Hypothalamus (tissue), 51 donors: ENCODE measurements at regions not wholly inside any gene's neighbourhood (a gene's known extent, or its start where the extent isn't known, plus 50 kb on each side); places are given as distances from the start of the nearest gene placed in this dataset.
"Not testable (repeated sequence)": the region's sequence is repeated elsewhere in the genome, so short reads cannot be mapped to it uniquely, and the experiment has no call there.

Experiments used
- DNase-seq, 51 donors: peaks; one replicate each; lab custom pipeline; 2025; lab: John Stamatoyannopoulos, UW

DNA sequence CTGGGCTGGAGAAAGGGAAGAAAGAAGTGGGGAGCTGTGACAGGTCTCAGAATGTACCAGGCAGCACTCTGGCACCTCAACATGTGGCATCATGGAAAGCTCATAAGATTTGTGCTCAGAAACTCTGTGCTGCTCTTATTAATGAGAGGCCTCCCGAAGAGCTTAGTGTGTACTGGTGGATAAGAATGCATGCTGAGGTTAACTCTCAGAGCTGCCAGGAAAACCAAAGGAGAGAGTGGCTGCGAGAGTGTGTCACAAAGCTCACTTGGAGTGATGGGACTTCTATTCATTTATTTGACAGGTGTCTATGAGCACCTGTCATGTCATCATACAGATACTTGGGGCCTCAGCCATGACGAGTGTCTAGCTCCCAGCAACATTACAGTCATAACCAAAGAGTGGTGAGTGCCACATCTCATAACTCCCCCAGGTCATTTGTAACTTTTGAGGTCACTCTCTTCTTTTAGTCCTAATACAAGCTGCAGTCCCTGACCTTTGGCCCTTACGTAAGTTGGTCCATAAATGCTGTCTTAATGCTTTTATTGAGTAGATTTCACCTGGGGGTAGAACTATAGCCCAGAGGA is 131.9 kb downstream of the TRIM43 start:
- DNase-seq: not testable (repeated sequence)

GRCh38 chr2:95725191-95725590 is 133.4 kb downstream of the TRIM43 start:
- not testable (repeated sequence) for DNase-seq

- DNase-seq: not testable (repeated sequence)
Measured at GRCh38 chr2:95725677-95726076, 133.9 kb downstream of the TRIM43 start.

GRCh38 chr2:95727420-95727819 is 135.6 kb downstream of the TRIM43 start:
- DNase-seq: peak in 5 of 51 donors; percentile 1 to 19 (median 8)

GRCh38 chr2:95728878-95729596 is 137.2 kb downstream of the TRIM43 start:
- peak in 44 of 51 donors; percentile 2 to 87 (median 45) for DNase-seq

- DNase-seq: no peak
Measured at GRCh38 chr2:95729597-95729955, 137.8 kb downstream of the TRIM43 start.

GRCh38 chr2:95730813-95731212 is 139.0 kb downstream of the TRIM43 start:
- no peak for DNase-seq

DNA sequence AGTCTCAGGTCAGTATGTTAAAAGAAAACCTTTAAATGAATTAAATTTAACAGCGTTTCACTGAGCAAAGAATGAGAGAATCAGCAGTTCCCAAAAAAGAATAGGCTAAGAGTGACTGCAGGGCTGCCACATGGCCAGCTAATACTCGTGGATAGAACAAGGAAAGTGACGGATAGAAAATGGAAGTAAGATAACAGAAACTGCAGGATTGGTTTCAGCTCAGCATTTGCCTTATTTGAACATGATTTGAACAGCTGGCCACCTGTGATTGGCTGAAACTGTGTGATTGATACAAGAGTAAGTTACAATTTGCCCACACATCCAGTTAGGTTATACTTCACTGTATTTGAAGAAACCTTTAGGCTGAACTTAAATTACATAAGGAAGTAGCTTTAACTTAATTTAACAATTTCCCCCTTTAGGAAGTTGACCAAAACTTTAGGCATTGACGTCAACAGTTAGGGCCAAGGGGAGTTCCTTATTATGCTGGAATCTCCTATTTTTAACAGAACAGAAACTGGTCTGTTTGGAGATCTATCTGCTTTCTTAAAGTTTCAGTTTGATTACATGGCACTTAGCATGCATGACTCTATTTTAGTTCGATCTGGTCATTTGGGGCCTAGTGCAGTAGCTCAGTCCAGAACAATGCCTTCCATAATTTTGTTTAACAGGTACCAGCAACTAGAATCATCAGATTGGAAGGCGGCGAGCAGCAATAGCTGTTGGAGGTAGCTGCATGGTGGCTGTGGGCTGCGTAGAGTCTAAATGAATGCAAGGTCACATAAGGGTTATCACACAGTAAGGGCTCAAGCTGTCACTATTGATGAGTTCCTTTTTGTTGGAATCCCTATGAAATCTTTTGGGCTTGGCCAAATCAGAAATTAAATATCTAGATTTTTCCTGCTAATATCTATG is 143.4 kb downstream of the TRIM43 start:
- DNase-seq: no peak

DNA sequence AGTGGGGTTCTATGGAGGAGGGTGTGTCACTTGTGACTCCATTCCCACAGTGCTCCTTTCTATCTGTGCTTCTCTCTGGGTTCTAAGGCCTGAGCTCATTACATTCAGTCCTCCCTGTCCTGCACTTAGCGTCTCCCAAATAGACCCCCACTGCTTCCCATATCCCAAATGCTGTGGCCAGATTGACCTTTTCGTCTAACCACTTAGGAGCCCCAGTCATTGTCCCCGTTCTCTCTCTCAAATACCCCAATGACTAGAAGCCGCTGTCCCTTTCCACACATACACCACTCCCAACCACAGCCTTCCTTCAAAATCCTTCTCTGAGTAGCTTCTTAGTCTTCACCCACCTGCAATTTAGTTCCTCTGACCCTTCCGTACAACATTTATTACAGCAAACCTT is 146.5 kb downstream of the TRIM43 start:
- no peak for DNase-seq

GRCh38 chr2:95752126-95752525 is 160.3 kb downstream of the TRIM43 start:
- not testable (repeated sequence) for DNase-seq

DNA sequence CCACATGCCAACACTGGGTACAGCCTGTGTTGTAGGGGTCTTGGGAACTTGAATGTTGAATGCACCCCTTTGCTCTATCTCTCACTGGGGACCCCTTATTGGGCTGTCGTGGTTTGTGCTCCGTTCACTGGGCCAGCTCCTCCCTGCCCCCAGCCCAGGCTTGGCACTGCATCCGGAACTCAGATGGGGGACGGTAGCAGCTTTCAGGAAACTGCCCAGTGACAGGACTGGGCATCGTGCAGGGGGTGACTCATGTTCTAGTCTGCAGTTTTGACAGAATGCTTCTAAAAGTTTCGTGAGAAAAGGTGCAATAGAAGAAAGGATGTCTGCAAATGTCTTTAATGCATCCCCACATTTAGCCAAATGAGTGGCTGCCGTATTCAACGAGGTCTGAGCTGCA is 162.0 kb downstream of the TRIM43 start:
- DNase-seq: peak in 3 of 51 donors; percentile 18 to 36 (median 34)

- DNase-seq: not testable (repeated sequence)
Measured at GRCh38 chr2:95754213-95754612, 162.4 kb downstream of the TRIM43 start.

DNA sequence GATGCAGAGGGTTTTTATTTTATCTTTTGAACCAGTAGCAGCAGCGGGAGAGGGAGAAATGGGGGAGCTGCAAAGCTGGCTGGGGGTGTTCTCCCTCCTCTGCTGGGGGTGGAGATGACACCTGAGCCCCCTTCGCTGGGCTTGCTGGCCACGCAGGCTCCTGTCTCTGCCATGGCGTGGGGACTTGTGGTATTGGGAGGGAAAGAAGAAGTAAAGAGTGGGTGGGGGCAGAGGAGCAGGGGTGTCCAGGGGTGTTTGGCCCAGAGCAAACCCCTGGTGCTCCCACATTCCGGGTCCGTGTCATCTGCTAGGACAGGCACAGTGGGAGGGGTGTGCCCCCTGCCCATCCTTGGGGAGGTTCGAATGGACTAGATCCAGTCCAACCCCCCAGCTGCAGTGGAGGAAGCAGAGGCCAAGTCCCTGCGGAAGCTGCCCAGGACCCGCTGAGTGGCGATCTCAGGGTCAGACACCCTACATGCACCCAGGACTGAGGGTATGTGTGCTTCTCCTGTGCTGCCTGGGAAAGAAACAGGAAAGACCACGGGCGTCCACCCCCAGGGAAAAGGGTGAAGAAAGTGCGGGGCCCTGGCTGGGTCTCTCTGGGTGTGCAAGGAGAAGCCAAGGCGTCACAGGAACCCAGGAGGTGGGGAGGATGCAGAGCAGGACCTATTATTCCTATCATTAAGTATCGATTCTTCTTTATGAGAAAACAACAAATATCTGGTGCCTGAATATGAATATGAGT is 163.2 kb downstream of the TRIM43 start:
- not testable (repeated sequence) for DNase-seq

- not testable (repeated sequence) for DNase-seq
Measured at GRCh38 chr2:95755956-95756669, 164.3 kb downstream of the TRIM43 start.

DNA sequence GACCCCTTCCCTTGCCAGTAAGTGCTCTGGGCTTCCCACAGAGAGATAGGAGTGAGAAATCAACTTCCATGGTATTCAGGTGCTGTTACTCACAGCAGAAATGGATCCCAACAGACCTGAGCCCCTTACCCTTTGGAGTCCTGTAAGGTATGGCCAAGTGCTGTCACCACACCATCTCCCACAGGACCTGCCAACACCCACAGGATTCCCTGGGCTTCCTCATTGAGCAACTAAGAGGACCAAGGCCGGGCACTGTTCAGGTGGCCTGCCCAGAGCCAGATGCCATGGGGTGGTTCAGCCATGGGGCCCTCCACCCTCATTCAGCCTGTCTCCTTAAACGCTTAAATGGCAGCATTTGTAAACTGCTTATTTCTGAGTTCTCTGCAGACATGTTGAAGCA is 166.2 kb downstream of the TRIM43 start:
- no peak for DNase-seq

DNA sequence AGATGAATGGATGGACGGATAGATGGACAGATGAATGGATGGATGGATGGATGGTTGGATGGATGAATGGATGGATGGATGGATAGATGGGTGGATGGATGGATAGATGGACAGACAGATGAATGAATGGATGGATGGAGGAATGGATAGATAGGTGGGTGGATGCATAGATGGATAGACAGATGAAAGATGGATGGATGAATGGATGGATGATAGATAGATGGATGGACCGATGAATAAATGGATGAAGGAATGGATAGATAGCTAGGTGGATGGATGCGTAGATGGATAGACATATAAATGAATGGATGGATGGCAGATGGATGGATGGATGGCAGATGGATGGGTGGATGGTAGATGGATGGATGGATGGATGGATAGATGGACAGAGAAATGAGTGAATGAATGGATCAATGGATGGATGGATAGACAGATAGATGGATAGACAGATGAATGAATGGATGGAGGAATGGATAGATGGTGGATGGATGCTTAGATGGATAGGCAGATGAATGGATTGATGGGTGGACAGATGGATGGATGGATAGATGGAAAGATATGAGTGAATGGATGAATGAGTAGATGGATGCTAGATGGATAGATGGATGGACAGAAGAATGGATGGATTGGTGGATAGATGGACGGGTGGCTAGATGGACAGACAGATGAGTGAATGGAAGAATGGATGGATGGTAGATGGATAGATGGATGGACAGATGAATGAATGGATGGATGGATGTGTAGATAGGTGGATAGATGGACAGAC is 167.9 kb downstream of the TRIM43 start:
- DNase-seq: no peak

DNA sequence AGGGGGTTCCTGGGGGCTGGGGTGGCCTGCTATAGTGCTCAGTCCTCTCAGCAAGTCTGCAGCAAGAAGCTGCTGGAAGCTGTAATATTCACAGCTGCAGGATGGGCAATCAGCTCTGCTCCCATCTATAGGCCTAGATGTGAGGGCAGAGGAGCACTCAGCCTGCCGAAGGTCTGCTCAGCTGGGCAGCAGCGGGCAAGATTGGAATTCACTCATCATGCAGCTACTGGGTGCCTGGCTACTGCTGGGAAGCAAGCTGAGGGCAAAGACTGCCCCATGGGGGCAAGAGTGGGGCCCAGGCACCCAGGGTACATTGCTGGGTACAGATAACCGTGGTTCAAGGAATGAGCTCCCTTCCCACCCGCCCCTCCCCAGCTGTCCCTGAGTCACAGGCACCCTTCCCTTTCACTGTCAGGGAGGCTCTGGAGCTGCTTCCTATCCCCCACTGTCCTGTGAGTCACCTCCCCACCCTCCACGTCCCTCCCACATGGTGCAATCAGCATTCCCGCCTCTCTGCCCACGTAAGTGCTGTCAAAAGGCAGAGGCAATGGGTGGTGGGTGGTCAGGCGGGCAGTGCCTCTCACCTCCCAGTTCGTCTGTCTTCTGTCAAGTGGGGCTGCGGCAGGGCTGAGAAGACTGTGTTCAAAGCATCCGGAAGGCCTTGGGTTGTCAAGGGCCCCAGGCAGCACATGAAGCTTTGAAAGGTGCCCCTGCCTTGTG is 169.2 kb downstream of the TRIM43 start:
- DNase-seq: peak in 4 of 51 donors; percentile 14 to 57 (median 25)

DNA sequence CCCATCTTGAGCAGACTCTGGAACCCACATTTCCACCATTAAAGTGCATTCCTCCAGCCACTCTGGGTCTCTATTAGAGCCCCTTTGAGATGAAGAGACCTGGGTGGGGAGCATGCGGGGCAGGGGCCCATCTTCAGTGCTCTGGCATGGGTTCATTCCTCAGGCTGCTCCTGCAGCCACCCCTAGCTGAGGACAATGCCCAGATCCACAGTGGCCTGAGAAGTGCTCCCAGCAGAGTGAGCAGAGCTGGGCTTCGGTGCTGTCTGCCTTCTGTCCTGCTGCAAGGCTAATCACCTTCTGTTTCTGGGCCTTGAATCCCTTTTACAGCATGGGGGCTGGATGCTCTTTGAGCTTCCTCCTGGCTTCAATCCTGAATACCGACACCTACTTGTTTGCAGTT is 169.8 kb downstream of the TRIM43 start:
- DNase-seq: no peak
